Ishikawa (cell line): ENCODE measurements at regions not wholly inside any gene's neighbourhood (a gene's known extent, or its start where the extent isn't known, plus 50 kb on each side); places are given as distances from the start of the nearest gene placed in this dataset.

Source experiments
- CEBPB ChIP-seq: IDR thresholded peaks from 2 replicates; pipeline ENCODE4 v1.6.1; 2012
- CREB1 ChIP-seq: IDR thresholded peaks from 2 replicates; pipeline ENCODE4 v1.6.1; 2012; ENCODE audit warnings: low read depth
- EGR1 ChIP-seq: IDR thresholded peaks from 2 replicates; pipeline ENCODE4 v1.6.1; 2012
- EP300 ChIP-seq: IDR thresholded peaks from 2 replicates; pipeline ENCODE4 v1.6.1; 2012; ENCODE audit warnings: borderline replicate concordance
- FOXM1 ChIP-seq: IDR thresholded peaks from 2 replicates; pipeline ENCODE4 v1.6.1; 2012; ENCODE audit warnings: low read depth, borderline replicate concordance
- NFIC ChIP-seq: IDR thresholded peaks from 2 replicates; pipeline ENCODE4 v1.6.1; 2012
- RAD21 ChIP-seq: IDR thresholded peaks from 2 replicates; pipeline ENCODE4 v1.6.1; 2012; ENCODE audit warnings: low read depth
- TAF1 ChIP-seq: IDR thresholded peaks from 2 replicates; pipeline ENCODE4 v1.6.1; 2012; ENCODE audit warnings: low read depth, mild to moderate bottlenecking
- TCF12 ChIP-seq: IDR thresholded peaks from 2 replicates; pipeline ENCODE4 v1.6.1; 2012; ENCODE audit warnings: low read depth
- TEAD4 ChIP-seq: IDR thresholded peaks from 2 replicates; pipeline ENCODE4 v1.6.1; 2012
- USF1 ChIP-seq: IDR thresholded peaks from 2 replicates; pipeline ENCODE4 v1.6.1; 2012
- YY1 ChIP-seq: IDR thresholded peaks from 2 replicates; pipeline ENCODE4 v1.6.1; 2012; ENCODE audit warnings: low read depth
- ZBTB7A ChIP-seq: IDR thresholded peaks from 2 replicates; pipeline ENCODE4 v1.6.1; 2012; ENCODE audit warnings: low read depth
- TF ChIP-seq, protein P1 (sequence below): IDR thresholded peaks from 2 replicates; pipeline ENCODE4 v1.6.1; 2012; ENCODE audit warnings: low read depth, mild to moderate bottlenecking
- TF ChIP-seq, protein P2 (sequence below): IDR thresholded peaks from 2 replicates; pipeline ENCODE4 v1.6.1; 2012

GRCh38 chr13:77379508-77379907, 52.6 kb upstream of the MYCBP2 start:
- TF ChIP-seq RAD21 (no peak), USF1 (no peak), CREB1 (no peak), ZBTB7A (no peak)

DNA sequence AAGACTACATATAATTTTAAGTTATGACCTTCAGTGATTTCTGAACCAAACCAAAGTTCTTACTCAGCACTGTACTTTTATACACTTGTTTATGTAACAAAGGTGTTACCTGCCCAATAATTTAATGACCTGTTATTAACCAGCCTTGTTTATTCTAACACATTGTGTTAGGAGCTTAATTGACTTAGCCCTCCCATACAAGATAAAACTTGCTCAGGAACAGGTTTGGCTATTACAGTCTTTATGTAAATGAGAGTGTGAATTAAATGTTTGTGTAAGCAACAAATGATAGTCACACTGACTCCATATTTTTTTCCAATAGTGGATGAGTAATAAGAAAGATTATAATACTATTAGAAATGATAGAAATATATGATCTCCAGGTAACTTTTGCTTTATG, 51.8 kb upstream of the MYCBP2 start:
- TF ChIP-seq NFIC = no peak
- TF ChIP-seq, protein P1, sequence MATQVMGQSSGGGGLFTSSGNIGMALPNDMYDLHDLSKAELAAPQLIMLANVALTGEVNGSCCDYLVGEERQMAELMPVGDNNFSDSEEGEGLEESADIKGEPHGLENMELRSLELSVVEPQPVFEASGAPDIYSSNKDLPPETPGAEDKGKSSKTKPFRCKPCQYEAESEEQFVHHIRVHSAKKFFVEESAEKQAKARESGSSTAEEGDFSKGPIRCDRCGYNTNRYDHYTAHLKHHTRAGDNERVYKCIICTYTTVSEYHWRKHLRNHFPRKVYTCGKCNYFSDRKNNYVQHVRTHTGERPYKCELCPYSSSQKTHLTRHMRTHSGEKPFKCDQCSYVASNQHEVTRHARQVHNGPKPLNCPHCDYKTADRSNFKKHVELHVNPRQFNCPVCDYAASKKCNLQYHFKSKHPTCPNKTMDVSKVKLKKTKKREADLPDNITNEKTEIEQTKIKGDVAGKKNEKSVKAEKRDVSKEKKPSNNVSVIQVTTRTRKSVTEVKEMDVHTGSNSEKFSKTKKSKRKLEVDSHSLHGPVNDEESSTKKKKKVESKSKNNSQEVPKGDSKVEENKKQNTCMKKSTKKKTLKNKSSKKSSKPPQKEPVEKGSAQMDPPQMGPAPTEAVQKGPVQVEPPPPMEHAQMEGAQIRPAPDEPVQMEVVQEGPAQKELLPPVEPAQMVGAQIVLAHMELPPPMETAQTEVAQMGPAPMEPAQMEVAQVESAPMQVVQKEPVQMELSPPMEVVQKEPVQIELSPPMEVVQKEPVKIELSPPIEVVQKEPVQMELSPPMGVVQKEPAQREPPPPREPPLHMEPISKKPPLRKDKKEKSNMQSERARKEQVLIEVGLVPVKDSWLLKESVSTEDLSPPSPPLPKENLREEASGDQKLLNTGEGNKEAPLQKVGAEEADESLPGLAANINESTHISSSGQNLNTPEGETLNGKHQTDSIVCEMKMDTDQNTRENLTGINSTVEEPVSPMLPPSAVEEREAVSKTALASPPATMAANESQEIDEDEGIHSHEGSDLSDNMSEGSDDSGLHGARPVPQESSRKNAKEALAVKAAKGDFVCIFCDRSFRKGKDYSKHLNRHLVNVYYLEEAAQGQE = no peak
- TF ChIP-seq TCF12 = no peak
- no peak for TF ChIP-seq USF1

DNA sequence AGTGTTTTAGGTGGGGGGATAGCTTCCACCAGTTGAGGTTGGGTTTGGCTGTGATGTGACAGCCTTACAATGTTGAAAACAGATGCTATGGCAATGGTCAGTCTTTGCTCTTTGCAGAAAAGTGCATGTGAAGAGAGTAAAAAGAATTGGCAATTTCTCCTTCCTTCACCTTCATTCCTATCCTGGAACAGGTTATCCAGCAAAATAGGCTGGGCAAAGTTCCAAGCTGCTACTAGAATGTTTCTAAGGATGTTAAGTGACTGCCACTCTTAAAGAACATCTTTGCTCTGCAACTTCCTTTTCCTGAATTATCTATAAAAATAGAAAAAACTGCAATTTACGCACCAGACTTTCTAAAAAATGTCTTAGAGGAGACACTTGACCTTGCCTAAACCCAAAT, 50.1 kb upstream of the MYCBP2 start:
- no peak for TF ChIP-seq CEBPB
- TF ChIP-seq EP300 = no peak
- TF ChIP-seq TCF12 = no peak
- no peak for TF ChIP-seq EGR1
- no peak for TF ChIP-seq NFIC
- TF ChIP-seq, protein P2, sequence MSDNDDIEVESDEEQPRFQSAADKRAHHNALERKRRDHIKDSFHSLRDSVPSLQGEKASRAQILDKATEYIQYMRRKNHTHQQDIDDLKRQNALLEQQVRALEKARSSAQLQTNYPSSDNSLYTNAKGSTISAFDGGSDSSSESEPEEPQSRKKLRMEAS = no peak
- TF ChIP-seq YY1 = no peak
- TF ChIP-seq, protein P1 = no peak
- no peak for TF ChIP-seq FOXM1
- no peak for TF ChIP-seq RAD21
- TF ChIP-seq ZBTB7A = no peak
- TF ChIP-seq TEAD4 = no peak
- TF ChIP-seq USF1 = no peak
- TF ChIP-seq TAF1 = no peak
- no peak for TF ChIP-seq CREB1
